Esophagus (tissue), 2 donors: ENCODE measurements at regions not wholly inside any gene's neighbourhood (a gene's known extent, or its start where the extent isn't known, plus 50 kb on each side); places are given as distances from the start of the nearest gene placed in this dataset.

Source experiments
- H3K27ac ChIP-seq, 2 donors: one replicate each; pipeline ENCODE4 v1.5.1; 2013; ENCODE audit warnings: low read depth in 2 of 2, mild to moderate bottlenecking in 2 of 2, inconsistent platforms in 1 of 2, low read length in 1 of 2, moderate library complexity in 1 of 2
- H3K27me3 ChIP-seq, 2 donors: one replicate each; pipeline ENCODE4 v1.6.1; 2013; ENCODE audit warnings: low read length in 2 of 2, control low read depth in 1 of 2, mild to moderate bottlenecking in 1 of 2; ENCODE audit not compliant: insufficient read depth in 2 of 2, control insufficient read depth in 1 of 2
- H3K36me3 ChIP-seq, 2 donors: one replicate each; pipeline ENCODE4 v1.6.1; 2013; ENCODE audit warnings: low read length in 1 of 2; ENCODE audit not compliant: control insufficient read depth in 2 of 2, insufficient read depth in 2 of 2
- H3K4me1 ChIP-seq, 2 donors: one replicate each; pipeline ENCODE4 v1.6.1; 2013; ENCODE audit warnings: low read length in 1 of 2; ENCODE audit not compliant: control insufficient read depth in 2 of 2, insufficient read depth in 2 of 2
- H3K4me3 ChIP-seq, 2 donors: one replicate each; pipeline ENCODE4 v1.5.1; 2013; ENCODE audit warnings: low read length in 2 of 2, mild to moderate bottlenecking in 2 of 2, low read depth in 1 of 2, moderate library complexity in 1 of 2
- H3K9me3 ChIP-seq, 2 donors: one replicate each; pipeline ENCODE4 v1.6.1; 2013; ENCODE audit warnings: mild to moderate bottlenecking in 2 of 2, low read depth in 1 of 2, low read length in 1 of 2, moderate library complexity in 1 of 2; ENCODE audit not compliant: control insufficient read depth in 2 of 2, insufficient read depth in 1 of 2
- WGBS, 2 donors: extraction: QIAGEN DNeasy Blood & Tissue Kit; methylation state at CpG; one replicate each; pipeline ENCODE4 v1.1.7; 2013; 5-methylcytosine and 5-hydroxymethylcytosine counted together
- donor health status: healthy with polysubstance abuse.
- donor health status: Bipolar disorder and iron deficiency.

DNA sequence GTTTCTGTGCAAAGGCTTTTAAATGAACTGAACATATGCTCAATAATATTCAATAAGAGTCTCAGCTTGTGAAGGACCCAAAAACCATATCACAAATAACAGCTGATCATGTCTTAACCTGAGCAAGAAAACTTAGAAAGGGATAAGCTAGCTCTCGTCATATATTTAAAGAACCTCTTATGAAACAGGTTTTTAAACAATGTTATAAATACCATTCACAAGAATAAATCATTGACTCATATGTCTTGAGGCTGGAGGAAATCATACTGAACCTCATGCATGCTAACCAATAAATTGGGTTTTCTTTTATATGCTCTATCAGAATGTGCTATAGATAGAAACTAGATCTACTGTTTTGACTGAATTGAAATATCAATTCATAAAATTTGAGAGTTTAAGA, 426.9 kb downstream of the NOVA1 start:
- no peak overlapping the region for H3K27ac ChIP-seq
- H3K4me1 ChIP-seq = no peaks in the 10 kb centered on the region
- H3K4me3 ChIP-seq = no peak overlapping the region
- 48 to 52% methylated on average over 1 of the region's 1 CpG for WGBS, 2 donors
- no peaks in the 10 kb centered on the region for H3K36me3 ChIP-seq
- no peaks in the 10 kb centered on the region for H3K27me3 ChIP-seq
- no peaks in the 10 kb centered on the region for H3K9me3 ChIP-seq

DNA sequence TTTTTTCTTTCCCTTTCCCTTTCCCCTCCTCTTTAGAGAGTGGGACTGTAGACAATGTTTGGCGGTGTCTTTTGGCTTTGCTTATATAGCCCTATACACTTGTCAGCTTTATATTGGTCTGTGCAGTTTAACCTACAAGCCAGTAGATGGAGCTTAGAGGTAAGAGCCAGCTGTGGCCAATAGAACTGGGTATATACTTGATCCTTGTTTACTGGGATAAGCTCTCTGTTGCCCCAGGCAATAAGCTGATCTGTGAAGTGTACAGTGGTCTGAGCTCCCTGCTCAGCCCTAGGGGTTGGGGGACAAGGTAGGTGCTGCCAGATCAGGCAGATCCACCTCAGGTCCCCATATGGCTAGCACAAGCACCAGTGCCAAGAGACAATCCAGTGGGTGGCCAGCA, 434.1 kb downstream of the NOVA1 start:
- WGBS, 2 donors = 55 to 62% methylated on average over 1 of the region's 1 CpG
- no peaks in the 10 kb centered on the region for H3K9me3 ChIP-seq
- H3K4me3 ChIP-seq = no peak overlapping the region
- no peaks in the 10 kb centered on the region for H3K36me3 ChIP-seq
- H3K27me3 ChIP-seq = no peaks in the 10 kb centered on the region
- no peak overlapping the region for H3K27ac ChIP-seq
- H3K4me1 ChIP-seq = no peaks in the 10 kb centered on the region

DNA sequence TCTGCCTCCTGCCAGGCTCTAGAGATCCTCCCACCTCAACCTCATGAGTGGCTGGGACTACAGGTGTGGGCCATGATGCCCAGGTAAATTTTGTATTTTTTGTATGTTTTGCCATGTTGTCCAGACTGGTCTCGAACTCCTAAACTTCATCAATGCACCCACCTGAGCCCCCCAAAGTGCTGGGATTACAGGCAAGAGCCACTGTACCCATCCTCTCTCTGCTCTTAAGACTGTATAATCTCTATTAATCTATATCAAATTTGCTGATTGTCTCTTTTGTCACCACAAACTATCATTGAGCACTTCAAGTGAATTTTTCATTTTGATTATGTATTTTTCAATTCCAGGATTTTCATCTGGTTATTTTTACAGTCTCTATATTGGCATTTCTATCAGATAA, 440.3 kb downstream of the NOVA1 start:
- no peaks in the 10 kb centered on the region for H3K9me3 ChIP-seq
- H3K36me3 ChIP-seq = no peaks in the 10 kb centered on the region
- 50 to 53% methylated on average over 1 of the region's 1 CpG for WGBS, 2 donors
- H3K27ac ChIP-seq = no peak overlapping the region
- H3K27me3 ChIP-seq = no peaks in the 10 kb centered on the region
- no peak overlapping the region for H3K4me3 ChIP-seq
- no peaks in the 10 kb centered on the region for H3K4me1 ChIP-seq

DNA sequence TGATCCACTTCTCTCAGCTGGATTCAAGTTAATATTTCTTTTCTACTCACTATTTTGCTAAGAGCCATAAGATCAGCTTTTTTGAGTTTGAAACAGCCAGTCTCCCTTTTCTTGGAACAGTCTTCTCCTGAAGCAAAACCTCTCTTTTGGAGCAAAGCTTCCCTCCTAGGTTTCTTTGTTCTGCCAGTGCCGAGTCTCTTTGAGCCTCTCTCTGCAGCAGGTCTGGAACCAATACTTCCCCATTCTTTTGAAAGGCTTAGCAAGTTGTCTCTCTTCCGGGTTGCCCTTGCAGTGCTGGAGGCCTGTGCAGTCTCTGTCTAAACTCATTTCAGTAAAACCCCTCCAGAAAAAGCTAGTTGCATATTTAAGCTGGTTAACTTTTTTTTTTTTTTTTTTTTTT, 454.8 kb downstream of the NOVA1 start:
- Histone ChIP-seq H3K27ac (no peak overlapping the region), H3K9me3 (no peaks in the 10 kb centered on the region), H3K27me3 (no peaks in the 10 kb centered on the region), H3K4me3 (no peak overlapping the region), H3K36me3 (no peaks in the 10 kb centered on the region), H3K4me1 (no peaks in the 10 kb centered on the region)
- 53 to 56% methylated on average over 2 of the region's 2 CpGs for WGBS, 2 donors

DNA sequence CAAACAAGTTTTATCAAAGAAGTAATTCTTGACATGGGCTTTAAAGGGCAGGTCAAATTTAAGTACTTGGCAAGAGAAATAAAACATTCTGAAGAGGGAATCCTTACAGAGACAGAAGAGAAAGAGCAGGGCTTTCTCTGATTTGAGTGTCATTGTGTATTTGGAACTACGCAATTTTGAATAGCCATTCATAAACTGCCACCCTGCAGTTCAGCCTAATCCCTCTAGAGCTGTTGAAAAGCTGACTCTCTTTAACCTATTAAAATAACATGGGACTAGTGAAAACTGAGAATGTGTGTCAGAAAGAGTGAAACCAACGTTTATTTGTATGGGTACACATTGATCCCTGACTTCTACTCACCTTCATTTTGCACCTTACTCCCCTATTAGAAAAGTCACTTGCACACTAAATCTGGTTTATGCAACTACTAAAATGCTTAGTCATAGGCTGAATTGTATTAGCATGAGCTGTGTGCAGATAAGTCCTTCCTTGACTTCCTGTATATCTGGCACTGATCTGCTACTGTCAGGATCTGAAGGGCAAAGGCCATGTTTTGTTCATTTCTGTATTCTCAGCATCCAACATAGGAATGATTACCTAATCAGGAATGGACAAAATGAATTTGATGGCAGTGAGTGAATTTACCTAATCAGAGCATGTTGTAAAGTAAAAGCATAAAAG, 458.9 kb downstream of the NOVA1 start:
- Histone ChIP-seq H3K27me3 (no peaks in the 10 kb centered on the region), H3K4me3 (no peak overlapping the region), H3K9me3 (no peaks in the 10 kb centered on the region), H3K36me3 (no peaks in the 10 kb centered on the region), H3K27ac (no peak overlapping the region), H3K4me1 (no peaks in the 10 kb centered on the region)
- WGBS, 2 donors = 26 to 41% methylated on average over 2 of the region's 2 CpGs

DNA sequence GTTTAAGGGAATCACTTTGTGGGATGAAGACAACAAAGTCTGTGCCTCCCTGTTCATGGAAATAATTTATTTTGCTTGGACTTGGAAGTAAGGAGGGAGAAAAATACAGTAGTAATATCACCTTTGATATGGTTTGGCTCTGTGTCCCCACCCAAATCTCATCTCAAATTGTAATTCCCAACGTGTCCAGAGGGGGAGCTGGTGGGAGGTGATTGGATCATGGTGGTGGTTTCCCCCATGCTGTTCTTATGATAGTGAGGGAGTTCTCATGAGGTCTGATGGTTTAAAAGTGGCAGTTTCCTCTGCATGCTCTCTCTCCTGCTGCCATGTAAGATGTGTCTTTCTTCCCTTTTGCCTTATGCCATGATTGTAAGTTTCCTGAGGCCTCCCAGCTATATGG, 460.7 kb downstream of the NOVA1 start:
- WGBS, 2 donors = 30 to 41% methylated on average over 1 of the region's 1 CpG
- Histone ChIP-seq H3K9me3 (no peaks in the 10 kb centered on the region), H3K27ac (no peak overlapping the region), H3K36me3 (no peaks in the 10 kb centered on the region), H3K4me3 (no peak overlapping the region), H3K4me1 (no peaks in the 10 kb centered on the region), H3K27me3 (no peaks in the 10 kb centered on the region)

DNA sequence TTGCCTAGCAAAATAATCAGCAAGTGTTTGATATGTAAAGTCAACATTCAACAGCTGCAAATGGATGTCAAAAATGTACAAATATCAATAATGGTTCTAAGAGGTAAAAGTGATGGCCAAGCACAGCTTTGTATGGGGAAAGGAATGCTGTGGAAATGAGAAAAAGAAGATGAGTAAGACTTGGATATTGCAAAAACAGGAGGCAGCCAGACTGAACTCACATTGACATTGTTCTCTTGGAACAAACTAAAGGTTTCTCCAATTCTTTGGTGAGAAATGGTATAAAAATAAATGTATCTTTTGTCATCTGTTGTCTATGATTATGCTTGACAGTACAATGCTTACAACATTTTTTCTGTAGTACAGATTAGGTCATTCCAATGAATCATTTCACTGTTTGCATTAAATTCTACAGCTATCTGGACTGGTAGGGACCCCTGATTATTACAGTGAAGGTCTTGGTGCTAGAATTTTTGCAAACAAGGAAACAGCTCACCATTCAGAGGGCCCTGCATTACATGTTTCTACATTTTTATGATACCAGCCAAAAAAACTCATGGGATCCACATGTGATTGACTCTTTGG, 465.7 kb downstream of the NOVA1 start:
- H3K27me3 ChIP-seq = no peaks in the 10 kb centered on the region
- H3K9me3 ChIP-seq = no peaks in the 10 kb centered on the region
- H3K27ac ChIP-seq = no peak overlapping the region
- no peaks in the 10 kb centered on the region for H3K4me1 ChIP-seq
- H3K4me3 ChIP-seq = no peak overlapping the region
- no peaks in the 10 kb centered on the region for H3K36me3 ChIP-seq

DNA sequence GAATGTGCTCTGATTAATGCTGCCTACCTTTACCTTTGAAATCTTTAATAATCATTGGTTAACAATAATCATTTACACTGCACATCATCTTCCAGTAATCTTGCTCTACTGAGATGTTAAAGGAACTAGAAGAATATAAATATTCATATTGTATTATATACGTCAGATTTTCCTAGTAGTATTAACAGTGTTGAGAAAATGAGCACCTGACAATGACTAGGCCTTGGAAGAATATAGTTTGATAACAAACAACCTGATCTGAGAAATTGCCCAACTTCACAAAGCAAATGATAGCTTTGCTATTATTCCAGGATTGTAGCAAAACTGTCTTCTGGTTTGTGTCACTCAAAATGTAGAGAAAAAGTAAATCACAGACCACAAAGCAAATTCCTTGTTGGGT, 467.1 kb downstream of the NOVA1 start:
- H3K27ac ChIP-seq = no peak overlapping the region
- H3K27me3 ChIP-seq = no peaks in the 10 kb centered on the region
- no peaks in the 10 kb centered on the region for H3K36me3 ChIP-seq
- no peaks in the 10 kb centered on the region for H3K4me1 ChIP-seq
- no peaks in the 10 kb centered on the region for H3K9me3 ChIP-seq
- H3K4me3 ChIP-seq = no peak overlapping the region
- 84 to 92% methylated on average over 1 of the region's 1 CpG for WGBS, 2 donors

DNA sequence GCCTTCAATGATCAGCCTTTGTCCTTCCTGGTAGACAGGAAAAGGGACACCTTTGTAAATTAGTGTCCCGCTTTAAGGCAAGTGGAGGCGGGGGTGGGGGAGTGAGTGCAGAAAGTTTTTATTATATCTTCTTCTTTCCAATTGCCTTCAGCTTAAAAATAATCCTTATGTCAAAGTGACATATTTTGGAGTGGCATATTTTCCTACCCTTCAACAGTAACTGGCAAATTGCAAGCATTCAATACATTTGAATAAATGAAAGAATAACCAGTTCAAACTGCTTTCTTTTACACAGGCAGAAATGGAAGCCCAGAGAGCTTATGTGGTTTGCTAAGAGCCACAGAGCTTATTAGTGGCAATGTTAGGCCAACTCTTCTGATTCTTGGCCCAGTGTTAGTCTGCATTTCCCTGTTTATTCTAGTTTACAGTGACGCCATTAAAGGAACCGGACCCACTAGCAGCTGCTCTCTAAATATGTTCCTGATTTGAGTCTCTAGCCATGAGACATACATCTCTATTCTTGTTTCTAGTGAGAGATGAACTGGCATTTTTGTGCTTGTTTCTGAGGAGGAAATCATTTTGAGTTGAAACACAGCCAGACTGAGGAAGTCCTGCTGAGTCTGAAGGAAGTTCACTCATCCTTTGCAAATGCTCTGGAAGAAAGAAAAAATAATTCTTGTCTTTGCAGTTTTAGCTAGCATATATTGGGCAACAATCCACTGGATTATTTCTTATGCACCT, 468.7 kb downstream of the NOVA1 start:
- 65 to 67% methylated on average over 4 of the region's 4 CpGs for WGBS, 2 donors

More for the DNA sequence above, 468.7 kb downstream of the NOVA1 start:
- H3K36me3 ChIP-seq = no peaks in the 10 kb centered on the region
- no peaks in the 10 kb centered on the region for H3K27me3 ChIP-seq
- no peaks in the 10 kb centered on the region for H3K4me1 ChIP-seq
- H3K27ac ChIP-seq = no peak overlapping the region
- H3K4me3 ChIP-seq = no peak overlapping the region
- no peaks in the 10 kb centered on the region for H3K9me3 ChIP-seq
